HG02571 (cell line): ENCODE measurements at regions not wholly inside any gene's neighbourhood (a gene's known extent, or its start where the extent isn't known, plus 50 kb on each side); places are given as distances from the start of the nearest gene placed in this dataset.
"Not testable (repeated sequence)": the region's sequence is repeated elsewhere in the genome, so short reads cannot be mapped to it uniquely, and the experiment has no call there.

Experiments used
- ATAC-seq: cut with Tn5 transposase; IDR thresholded peaks from one replicate; pipeline ENCODE4 v1.9.1; 2021; ENCODE audit warnings: mild to moderate bottlenecking, moderate library complexity; ENCODE audit not compliant: unreplicated experiment

DNA sequence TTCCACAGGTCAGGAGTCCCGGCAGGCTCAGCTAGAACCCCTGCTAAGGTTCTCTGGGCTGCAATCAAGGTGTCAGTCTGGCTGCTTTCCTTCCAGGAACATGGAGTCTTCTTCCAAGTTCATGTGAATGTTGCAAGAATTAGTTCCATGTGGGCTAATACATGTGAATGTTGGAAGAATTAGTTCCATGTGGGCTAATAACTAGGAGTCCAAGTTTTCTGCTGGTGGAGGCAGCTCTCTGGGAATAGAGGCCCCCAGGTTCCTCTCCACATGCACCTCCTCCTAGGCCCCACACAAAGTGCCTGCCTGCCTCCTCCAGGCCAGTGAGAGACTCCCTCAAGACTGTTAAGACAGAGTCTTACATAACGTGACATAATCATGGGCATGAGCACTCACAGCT, 140.8 kb upstream of the SLC35G4 start:
- ATAC-seq, result no peak

DNA sequence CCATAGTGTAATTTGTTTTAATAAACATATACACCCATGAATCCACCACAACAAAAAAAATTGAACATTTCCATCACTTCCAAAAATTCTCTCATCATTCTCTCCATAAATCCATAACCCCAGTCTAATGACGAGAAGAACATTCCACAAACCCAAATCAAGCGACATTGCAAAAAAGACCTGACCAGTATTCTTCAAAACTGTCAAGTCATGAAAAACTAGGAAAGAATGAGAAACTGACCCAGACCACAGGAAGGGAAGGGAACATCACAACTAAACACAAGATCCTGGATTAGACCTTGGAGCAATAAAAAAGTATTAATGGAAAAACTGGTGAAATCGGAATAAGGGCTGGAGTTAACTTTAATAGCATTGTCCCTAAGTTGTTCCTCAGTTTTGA, 141.3 kb upstream of the SLC35G4 start:
- ATAC-seq, result no peak

DNA sequence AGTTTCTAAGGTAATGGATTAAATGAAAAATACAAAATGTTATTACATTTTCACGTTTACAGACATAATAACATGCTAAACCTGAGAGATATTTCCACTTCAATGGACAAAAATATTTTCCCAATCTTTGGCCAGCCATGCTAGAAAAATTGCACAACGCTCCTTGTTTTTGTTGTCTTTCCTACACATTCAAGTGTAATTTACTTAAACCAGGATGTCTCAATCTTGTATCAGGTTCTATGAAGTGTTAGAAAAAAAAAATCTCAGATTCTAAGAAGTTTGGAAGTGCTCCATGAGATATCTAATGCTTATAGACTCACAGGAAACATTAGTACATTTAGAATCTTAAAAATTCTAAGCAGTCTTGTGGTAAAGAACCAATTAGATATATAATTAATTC, 141.8 kb upstream of the SLC35G4 start:
- ATAC-seq, result no peak

GRCh38 chr18:11464129-11464528, 145.3 kb upstream of the SLC35G4 start:
- ATAC-seq, result no peak

DNA sequence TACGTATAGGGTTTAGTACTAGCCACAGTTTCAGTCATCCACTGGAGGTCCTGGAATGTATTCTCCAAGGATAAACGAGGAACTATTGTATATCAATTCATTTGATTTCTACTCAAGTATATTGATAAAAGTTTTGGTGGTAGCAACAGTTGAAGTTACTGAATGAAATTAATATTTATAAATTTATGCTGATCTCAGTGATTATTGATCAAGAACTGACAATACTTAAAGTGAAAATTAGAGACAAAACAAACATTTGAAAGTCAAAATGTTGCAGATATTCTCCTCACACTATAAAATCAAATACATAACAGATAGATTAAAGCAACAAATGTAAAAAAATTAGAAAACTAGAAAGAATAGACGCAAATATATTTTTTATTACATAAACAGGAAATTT, 150.9 kb upstream of the SLC35G4 start:
- no peak for ATAC-seq

- ATAC-seq, result not testable (repeated sequence)
Observed at GRCh38 chr18:11457853-11458252, 151.5 kb upstream of the SLC35G4 start.

GRCh38 chr18:11454040-11454439, 155.4 kb upstream of the SLC35G4 start:
- ATAC-seq, result no peak

DNA sequence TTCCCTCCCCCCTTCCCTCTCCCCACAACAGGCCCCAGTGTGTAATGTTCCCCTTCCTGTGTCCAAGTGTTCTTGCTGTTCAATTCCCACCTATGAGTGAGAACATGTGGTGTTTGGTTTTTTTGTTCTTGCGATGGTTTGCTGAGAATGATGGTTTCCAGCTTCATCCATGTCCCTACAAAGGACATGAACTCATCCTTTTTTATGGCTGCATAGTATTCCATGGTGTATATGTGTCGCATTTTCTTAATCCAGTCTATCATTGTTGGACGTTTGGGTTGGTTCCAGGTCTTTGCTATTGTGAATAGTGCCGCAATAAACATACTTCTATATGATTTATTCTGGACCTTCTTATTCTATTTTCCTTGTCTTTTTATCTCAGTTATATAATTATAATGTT, 165.2 kb upstream of the SLC35G4 start:
- not testable (repeated sequence) for ATAC-seq

GRCh38 chr18:11437046-11437445, 172.3 kb upstream of the SLC35G4 start:
- no peak for ATAC-seq

DNA sequence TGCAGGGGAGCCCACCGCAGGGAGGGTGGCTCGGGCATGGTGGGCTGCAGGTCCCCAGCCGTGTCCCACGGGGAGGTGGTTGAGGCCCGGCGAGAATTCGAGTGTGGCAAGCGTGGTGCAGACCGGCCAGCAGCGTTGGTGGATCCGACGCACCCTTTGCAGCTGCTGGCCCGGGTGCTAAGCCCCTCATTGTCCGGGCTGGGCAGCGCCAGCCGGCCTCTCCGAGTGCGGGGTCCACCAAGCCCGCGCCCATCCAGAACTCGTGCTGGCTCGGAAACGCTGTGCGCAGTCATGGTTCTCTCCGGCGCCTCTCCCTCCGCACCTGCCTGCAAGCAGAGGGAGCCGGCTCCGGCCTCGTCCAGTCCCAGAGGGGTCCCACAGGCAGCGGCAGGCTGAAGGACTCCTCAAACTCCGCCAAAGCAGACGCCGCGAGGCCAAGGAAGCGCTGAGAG, 177.0 kb upstream of the SLC35G4 start:
- no peak for ATAC-seq

GRCh38 chr18:11429876-11430275, 179.5 kb upstream of the SLC35G4 start:
- ATAC-seq, result no peak

- ATAC-seq, result no peak
Observed at GRCh38 chr18:11425211-11425610, 184.2 kb upstream of the SLC35G4 start.

- no peak for ATAC-seq
Observed at GRCh38 chr18:11419338-11419737, 190.1 kb upstream of the SLC35G4 start.

- ATAC-seq, result no peak
Observed at GRCh38 chr18:11412811-11413210, 196.6 kb upstream of the SLC35G4 start.

DNA sequence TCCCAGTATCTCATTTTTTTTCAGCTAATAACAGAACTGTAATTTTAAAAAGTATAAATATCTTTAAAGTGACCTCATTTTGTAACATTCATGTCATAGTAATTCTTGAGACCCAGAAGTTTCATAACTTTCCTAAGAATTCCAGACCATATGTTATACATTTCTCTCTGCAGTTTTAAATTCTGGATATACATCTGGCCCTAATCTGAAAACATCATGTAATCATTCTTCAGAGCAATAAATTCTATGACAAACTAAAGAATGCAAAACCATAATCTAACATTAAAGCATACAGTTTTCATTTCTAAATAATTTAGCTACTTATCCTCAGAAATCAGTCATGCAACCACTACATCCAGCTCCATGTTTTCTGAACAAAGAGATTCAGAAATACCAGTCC, 198.3 kb upstream of the SLC35G4 start:
- no peak for ATAC-seq

DNA sequence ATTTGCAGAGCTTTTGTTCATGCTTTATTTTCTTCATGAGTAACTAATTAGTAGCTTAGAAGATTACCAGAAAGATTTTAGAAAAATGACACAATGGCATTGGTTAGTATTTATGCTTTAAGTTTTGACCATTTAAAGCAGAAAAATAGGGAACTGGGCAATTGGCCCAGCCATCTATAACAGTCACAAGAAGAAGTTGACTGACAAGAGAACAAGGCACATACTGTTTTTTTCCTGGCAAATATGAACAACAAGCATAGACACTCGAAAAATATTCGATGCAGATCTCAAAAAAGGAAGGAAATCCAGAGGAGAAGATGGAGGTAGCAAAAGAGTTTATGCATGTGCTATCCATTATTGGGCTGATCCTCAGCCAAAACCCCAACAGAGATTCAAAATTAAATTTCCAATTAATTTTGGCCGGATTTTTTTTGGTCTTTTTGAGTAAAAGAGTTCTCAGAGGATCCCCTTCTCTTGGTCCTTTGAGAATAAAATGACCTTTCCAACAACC, 200.8 kb upstream of the SLC35G4 start:
- no peak for ATAC-seq

GRCh38 chr18:11407940-11408339, 201.5 kb upstream of the SLC35G4 start:
- ATAC-seq, result no peak

- no peak for ATAC-seq
Observed at GRCh38 chr18:11405804-11406203, 203.6 kb upstream of the SLC35G4 start.

DNA sequence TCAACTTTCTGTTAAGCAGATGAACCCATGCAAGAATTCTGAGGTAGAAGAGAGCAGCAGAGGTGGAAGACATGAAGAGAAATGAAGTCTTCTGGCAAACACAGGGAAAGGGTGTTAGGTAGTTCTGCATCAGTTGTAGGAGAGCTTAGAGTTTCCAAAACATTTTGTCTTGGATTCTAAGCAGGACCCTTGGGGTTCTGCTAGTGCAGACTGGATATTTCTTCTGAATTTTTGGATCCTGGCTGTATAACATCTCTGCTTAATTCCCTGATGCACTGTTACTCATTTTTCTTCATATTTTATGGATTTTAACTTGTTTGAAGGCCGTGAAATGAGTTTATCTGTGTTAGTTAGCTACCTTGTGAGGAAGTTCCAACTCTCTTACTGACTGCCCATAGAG, 208.7 kb upstream of the SLC35G4 start:
- ATAC-seq, result no peak

GRCh38 chr18:11398625-11399024, 210.8 kb upstream of the SLC35G4 start:
- no peak for ATAC-seq

GRCh38 chr18:11392980-11393885, 216.2 kb upstream of the SLC35G4 start:
- ATAC-seq, result no peak

DNA sequence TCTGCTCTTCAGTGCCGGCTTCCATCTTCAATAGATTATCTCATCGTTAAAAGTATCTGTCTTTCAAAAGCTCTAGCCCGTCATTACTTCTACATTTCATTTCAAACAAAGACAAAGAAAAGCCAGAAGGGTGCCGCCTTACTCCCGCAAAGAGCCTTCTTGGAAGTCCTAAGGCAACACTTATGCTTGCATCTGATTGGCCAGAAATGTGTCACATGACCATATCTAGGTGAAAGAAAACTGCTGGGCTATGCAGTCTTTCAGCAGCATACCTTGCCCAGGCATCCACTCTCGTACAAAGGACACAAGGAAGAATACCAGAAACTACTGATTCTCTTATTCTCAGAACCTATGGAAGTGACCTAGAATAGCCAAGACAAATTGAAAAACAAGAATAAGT, 217.1 kb upstream of the SLC35G4 start:
- no peak for ATAC-seq

- no peak for ATAC-seq
Observed at GRCh38 chr18:11391661-11392060, 217.7 kb upstream of the SLC35G4 start.
